Stomach (tissue), 8 donors: ENCODE measurements at regions not wholly inside any gene's neighbourhood (a gene's known extent, or its start where the extent isn't known, plus 50 kb on each side); places are given as distances from the start of the nearest gene placed in this dataset.

Source experiments
- DNase-seq, 2 donors: peaks; one replicate each; pipeline versions ENCODE4 v3.0.0 to v3.0.0-alpha.2; 2013 to 2019
- H3K27ac ChIP-seq, 5 donors: fragments of 200-600 bp in 4 of 5; sonication (generic) in 4 of 5; one replicate each; pipeline ENCODE4 v1.5.1; 2013 to 2019; ENCODE audit warnings: mild to moderate bottlenecking in 1 of 5, moderate library complexity in 1 of 5
- H3K27me3 ChIP-seq, 3 donors: fragments of 200-600 bp; sonication (generic); one replicate each; pipeline ENCODE4 v1.5.1; 2017 to 2019; ENCODE audit warnings: mixed run types in 1 of 3
- H3K36me3 ChIP-seq, 4 donors: fragments of 200-600 bp; sonication (generic); 1 replicate in 3 of 4; 2 replicates in 1 of 4; pipeline ENCODE4 v1.5.1; 2016 to 2019
- H3K4me1 ChIP-seq, 4 donors: fragments of 200-600 bp; sonication (generic); one replicate each; pipeline ENCODE4 v1.5.1; 2016 to 2019
- H3K4me3 ChIP-seq, 4 donors: fragments of 200-600 bp; sonication (generic) in 3 of 4; one replicate each; pipeline ENCODE4 v1.5.1; 2016 to 2019; ENCODE audit warnings: mild to moderate bottlenecking in 1 of 4
- H3K9me3 ChIP-seq, 4 donors: fragments of 200-600 bp; sonication (generic); one replicate each; pipeline ENCODE4 v1.5.1; 2016 to 2019
- CTCF ChIP-seq, 7 experiments: fragments of 450-650 bp in 4 of 7; fragments of 200-600 bp in 3 of 7; sonication (generic) in 3 of 7; IDR thresholded peaks; one replicate each; pipeline ENCODE4 v1.5.1; 2016 to 2019; ENCODE audit warnings: antibody characterized with exemption in 7 of 7, control low read depth in 2 of 7, mild to moderate bottlenecking in 1 of 7
- EP300 ChIP-seq: sonication (generic); formaldehyde crosslinking; IDR thresholded peaks from one replicate; pipeline ENCODE4 v1.6.1; 2017; ENCODE audit warnings: antibody characterized with exemption
- POLR2A ChIP-seq, 4 donors: fragments of 450-650 bp; IDR thresholded peaks; one replicate each; pipeline ENCODE4 v1.6.1; 2016; ENCODE audit warnings: antibody characterized with exemption in 4 of 4, control low read depth in 2 of 4, mild to moderate bottlenecking in 1 of 4, moderate library complexity in 1 of 4
- POLR2AphosphoS5 ChIP-seq, 3 donors: sonication (generic); formaldehyde crosslinking; IDR thresholded peaks; one replicate each; pipeline ENCODE4 v1.6.1; 2016; ENCODE audit warnings: antibody characterized with exemption in 3 of 3
- WGBS, 5 donors: extraction: QIAGEN DNeasy Blood & Tissue Kit in 3 of 5; methylation state at CpG; one replicate each; pipeline versions ENCODE4 v1.1.5 to v1.1.7; 2013 to 2018; 5-methylcytosine and 5-hydroxymethylcytosine counted together
- intact Hi-C: fragments of 100-400 bp; cut with DNase I; formaldehyde crosslinking; loops from one replicate; pipeline ENCODE4 v1.15.1; 2023; ENCODE audit warnings: low total_unique reads
- donor health status: healthy with polysubstance abuse.
- donor health status: Bipolar disorder and iron deficiency.
- donor health status: healthy.

GRCh38 chr11:25408146-25408545 lies 911.3 kb downstream of the LUZP2 start:
- 61 to 92% (median 72%) methylated on average over 1 of the region's 1 CpG for WGBS, 5 donors
- TF ChIP-seq POLR2AphosphoS5 (IDR thresholded peaks at IDR 0.05) (no peak), POLR2A (IDR thresholded peaks at IDR 0.05) (no peak), CTCF (IDR thresholded peaks at IDR 0.05) (no peak), EP300 (no peak)
- Histone ChIP-seq H3K9me3 (no peaks in the 10 kb centered on the region), H3K27ac (no peak overlapping the region), H3K4me3 (no peak overlapping the region), H3K36me3 (no peaks in the 10 kb centered on the region), H3K27me3 (no peaks in the 10 kb centered on the region), H3K4me1 (no peaks in the 10 kb centered on the region)
- intact Hi-C loops, result no loop called here
- no peak for DNase-seq

GRCh38 chr11:25415793-25416192 lies 916.1 kb upstream of the ANO3 start:
- no peaks in the 10 kb centered on the region for H3K36me3 ChIP-seq
- H3K27ac ChIP-seq, result no peak overlapping the region
- intact Hi-C loops, result no loop called here
- WGBS, 5 donors, result 32 to 60% (median 56%) methylated on average over 3 of the region's 3 CpGs
- TF ChIP-seq POLR2A (IDR thresholded peaks at IDR 0.05), result no peak
- no peak for TF ChIP-seq EP300
- no peak for TF ChIP-seq CTCF (IDR thresholded peaks at IDR 0.05)
- no peak for TF ChIP-seq POLR2AphosphoS5 (IDR thresholded peaks at IDR 0.05)
- no peaks in the 10 kb centered on the region for H3K4me1 ChIP-seq
- H3K4me3 ChIP-seq, result no peak overlapping the region
- no peak for DNase-seq
- H3K27me3 ChIP-seq, result no peaks in the 10 kb centered on the region
- no peaks in the 10 kb centered on the region for H3K9me3 ChIP-seq

GRCh38 chr11:25423436-25424199 lies 908.3 kb upstream of the ANO3 start:
- Histone ChIP-seq H3K27ac (no peak overlapping the region), H3K27me3 (no peaks in the 10 kb centered on the region), H3K9me3 (no peaks in the 10 kb centered on the region), H3K4me1 (no peaks in the 10 kb centered on the region), H3K4me3 (no peak overlapping the region), H3K36me3 (no peaks in the 10 kb centered on the region)
- DNase-seq, result peak in 1 of 2 donors; percentile 11
- WGBS, 5 donors, result 34 to 49% (median 46%) methylated on average over 9 of the region's 9 CpGs
- intact Hi-C loops, result no loop called here
- no peak for TF ChIP-seq POLR2A (IDR thresholded peaks at IDR 0.05)
- no peak for TF ChIP-seq CTCF (IDR thresholded peaks at IDR 0.05)
- no peak for TF ChIP-seq EP300
- no peak for TF ChIP-seq POLR2AphosphoS5 (IDR thresholded peaks at IDR 0.05)

GRCh38 chr11:25432376-25432775 lies 899.6 kb upstream of the ANO3 start:
- TF ChIP-seq EP300 (no peak), POLR2A (IDR thresholded peaks at IDR 0.05) (no peak), CTCF (IDR thresholded peaks at IDR 0.05) (no peak), POLR2AphosphoS5 (IDR thresholded peaks at IDR 0.05) (no peak)
- no peaks in the 10 kb centered on the region for H3K9me3 ChIP-seq
- no peaks in the 10 kb centered on the region for H3K36me3 ChIP-seq
- WGBS, 5 donors, result 66 to 81% (median 76%) methylated on average over 2 of the region's 2 CpGs
- intact Hi-C loops, result no loop called here
- DNase-seq, result no peak
- no peak overlapping the region for H3K27ac ChIP-seq
- H3K4me1 ChIP-seq, result no peaks in the 10 kb centered on the region
- H3K27me3 ChIP-seq, result no peaks in the 10 kb centered on the region
- H3K4me3 ChIP-seq, result no peak overlapping the region
